Testis (tissue), 2 donors: ENCODE measurements at regions not wholly inside any gene's neighbourhood (a gene's known extent, or its start where the extent isn't known, plus 50 kb on each side); places are given as distances from the start of the nearest gene placed in this dataset.

ENCODE experiments used
- DNase-seq: peaks from one replicate; pipeline ENCODE4 v3.0.0-alpha.2; 2019
- H3K27ac ChIP-seq, 2 donors: fragments of 200-600 bp; sonication (generic); one replicate each; pipeline ENCODE4 v1.5.1; 2019
- H3K27me3 ChIP-seq: fragments of 200-600 bp; sonication (generic); one replicate; pipeline ENCODE4 v1.5.1; 2019
- H3K36me3 ChIP-seq: fragments of 200-600 bp; sonication (generic); one replicate; pipeline ENCODE4 v1.5.1; 2017; ENCODE audit warnings: low read depth; ENCODE audit errors: missing control alignments
- H3K4me1 ChIP-seq: fragments of 200-600 bp; sonication (generic); one replicate; pipeline ENCODE4 v1.5.1; 2019
- H3K4me3 ChIP-seq, 2 donors: fragments of 200-600 bp; sonication (generic); one replicate each; pipeline ENCODE4 v1.5.1; 2017 to 2019
- H3K9me3 ChIP-seq: fragments of 200-600 bp; sonication (generic); one replicate; pipeline ENCODE4 v1.5.1; 2017
- CTCF ChIP-seq, 3 experiments: fragments of 450-650 bp in 2 of 3; fragments of 200-600 bp in 1 of 3; sonication (generic) in 1 of 3; IDR thresholded peaks; one replicate each; pipeline ENCODE4 v1.5.1; 2016 to 2019; ENCODE audit warnings: antibody characterized with exemption in 3 of 3, mild to moderate bottlenecking in 2 of 3, moderate library complexity in 1 of 3
- POLR2A ChIP-seq: fragments of 450-650 bp; IDR thresholded peaks from one replicate; pipeline ENCODE4 v1.6.1; 2017; ENCODE audit warnings: antibody characterized with exemption, mild to moderate bottlenecking, moderate library complexity
- WGBS, 2 donors: methylation state at CpG; one replicate each; pipeline ENCODE4 v1.1.5; 2018; 5-methylcytosine and 5-hydroxymethylcytosine counted together
- intact Hi-C: fragments of 100-400 bp; cut with DNase I; formaldehyde crosslinking; loops from one replicate; pipeline ENCODE4 v1.15.1; 2023; ENCODE audit warnings: low total_unique reads

DNA sequence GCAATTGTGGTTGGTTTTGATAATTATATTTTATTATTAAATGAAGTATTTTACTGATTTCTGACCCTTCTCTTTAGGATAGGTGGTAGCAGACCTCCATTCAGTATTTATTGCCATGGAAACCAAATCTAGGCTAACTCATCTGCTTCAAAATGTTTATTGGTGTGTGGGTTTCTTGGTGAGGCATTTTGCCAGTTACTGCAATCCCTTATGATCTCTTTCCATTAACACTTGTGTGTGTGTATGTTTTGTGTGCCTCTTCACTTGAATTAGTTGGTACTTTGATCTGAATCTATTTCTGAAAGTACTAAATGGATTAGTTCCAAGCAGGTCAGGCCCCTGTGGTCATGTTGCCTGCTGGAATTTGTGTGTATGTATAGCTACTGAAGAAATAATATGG, 184.4 kb upstream of the C11orf87 start:
- DNase-seq = no peak
- Histone ChIP-seq H3K4me3 (no peak overlapping the region), H3K27ac (no peak overlapping the region), H3K36me3 (no peaks in the 10 kb centered on the region), H3K4me1 (no peaks in the 10 kb centered on the region), H3K9me3 (no peaks in the 10 kb centered on the region), H3K27me3 (no peaks in the 10 kb centered on the region)
- intact Hi-C loops = no loop called here
- no peak for TF ChIP-seq CTCF (IDR thresholded peaks at IDR 0.05)
- no peak for TF ChIP-seq POLR2A

GRCh38 chr11:109241988-109242536, 179.9 kb upstream of the C11orf87 start:
- Histone ChIP-seq H3K4me3 (no peak overlapping the region), H3K36me3 (no peaks in the 10 kb centered on the region), H3K4me1 (no peaks in the 10 kb centered on the region), H3K27me3 (no peaks in the 10 kb centered on the region), H3K9me3 (no peaks in the 10 kb centered on the region), H3K27ac (no peak overlapping the region)
- intact Hi-C loops = no loop called here
- no peak for TF ChIP-seq POLR2A
- TF ChIP-seq CTCF (IDR thresholded peaks at IDR 0.05) = no peak
- no peak for DNase-seq
- 54 to 66% methylated on average over 3 of the region's 3 CpGs for WGBS, 2 donors

GRCh38 chr11:109247071-109247470, 174.9 kb upstream of the C11orf87 start:
- intact Hi-C loops = no loop called here
- Histone ChIP-seq H3K27ac (no peak overlapping the region), H3K4me1 (peaks cover 5% of the 10 kb centered on the region), H3K36me3 (no peaks in the 10 kb centered on the region), H3K27me3 (no peaks in the 10 kb centered on the region), H3K9me3 (no peaks in the 10 kb centered on the region), H3K4me3 (no peak overlapping the region)
- no peak for DNase-seq
- TF ChIP-seq POLR2A (no peak), CTCF (IDR thresholded peaks at IDR 0.05) (no peak)
- WGBS, 2 donors = 80 to 90% methylated on average over 5 of the region's 5 CpGs

DNA sequence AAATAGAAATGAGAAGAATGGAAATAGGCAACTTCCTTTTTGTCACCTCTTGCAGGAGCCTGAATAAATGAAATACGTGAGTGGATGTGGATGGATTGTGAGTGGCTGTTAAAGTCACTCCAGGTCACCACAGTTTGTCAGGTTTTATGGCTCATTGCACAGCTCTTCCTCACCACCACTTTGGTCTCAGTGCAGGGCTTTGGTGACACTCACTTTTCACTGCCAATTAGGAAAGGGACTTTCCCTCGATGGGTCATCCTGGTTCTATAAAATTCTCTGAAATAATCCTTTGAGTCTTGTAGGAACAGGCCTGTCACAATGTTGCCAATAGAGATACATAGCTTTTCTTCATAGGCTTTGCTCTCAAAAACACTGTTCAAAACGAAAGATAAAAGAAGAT, 172.4 kb upstream of the C11orf87 start:
- no peak overlapping the region for H3K27ac ChIP-seq
- H3K36me3 ChIP-seq = no peaks in the 10 kb centered on the region
- no peaks in the 10 kb centered on the region for H3K9me3 ChIP-seq
- no peak overlapping the region for H3K4me3 ChIP-seq
- no peaks in the 10 kb centered on the region for H3K27me3 ChIP-seq
- intact Hi-C loops = no loop called here
- TF ChIP-seq CTCF (IDR thresholded peaks at IDR 0.05) (no peak), POLR2A (no peak)
- WGBS, 2 donors = 51% methylated on average over 3 of the region's 3 CpGs
- H3K4me1 ChIP-seq = peaks cover 5% of the 10 kb centered on the region
- DNase-seq = peak; percentile 40

DNA sequence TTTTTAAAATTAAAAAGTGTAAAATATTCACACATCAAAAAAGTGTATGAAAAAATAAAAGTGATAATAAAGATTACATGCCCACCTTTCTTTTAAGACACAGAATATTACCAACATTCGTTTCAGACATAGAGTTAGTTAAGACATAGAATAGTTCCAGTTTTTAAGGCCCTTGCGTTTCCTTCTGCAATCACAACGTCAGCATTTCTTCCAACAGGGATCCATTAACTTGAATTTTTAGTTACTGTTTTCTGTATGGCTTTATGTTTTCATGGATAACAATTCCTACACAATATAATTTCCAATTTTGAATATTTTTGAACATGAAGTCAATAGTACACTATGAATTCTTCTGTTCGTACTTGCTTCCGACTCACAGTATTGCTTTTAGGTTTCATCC, 170.8 kb upstream of the C11orf87 start:
- no peak overlapping the region for H3K27ac ChIP-seq
- WGBS, 2 donors = 92 to 93% methylated on average over 5 of the region's 5 CpGs
- no peaks in the 10 kb centered on the region for H3K9me3 ChIP-seq
- no peaks in the 10 kb centered on the region for H3K36me3 ChIP-seq
- peaks cover 5% of the 10 kb centered on the region for H3K4me1 ChIP-seq
- intact Hi-C loops = no loop called here
- DNase-seq = no peak
- H3K27me3 ChIP-seq = no peaks in the 10 kb centered on the region
- TF ChIP-seq CTCF (IDR thresholded peaks at IDR 0.05) = no peak
- TF ChIP-seq POLR2A = no peak
- H3K4me3 ChIP-seq = no peak overlapping the region
